IMR-90 (cell line): ENCODE measurements at regions not wholly inside any gene's neighbourhood (a gene's known extent, or its start where the extent isn't known, plus 50 kb on each side); places are given as distances from the start of the nearest gene placed in this dataset.
A peak's percentile ranks its signal among the peaks of the same experiment; 100 is the strongest.

Experiments used
- ATAC-seq: fragments of 200-7000 bp; cut with Tn5 transposase; 2 replicates; pipeline ENCODE4 v1.9.1; 2020; ENCODE audit warnings: low read depth, mild to moderate bottlenecking, moderate library complexity
- BruUV-seq: library from RNA; stranded (reverse); fragments of 400-500 nt; replicated peaks from 2 replicates; lab custom pipeline; 2021; lab: Mats Ljungman, UMichigan
- CTCF ChIA-PET: fragments of 300-600 bp; formaldehyde crosslinking; extraction: SDS; loops from one replicate; lab custom pipeline; 2021; ENCODE audit warnings: antibody characterized with exemption; lab: Yijun Ruan, JAX
- POLR2A ChIA-PET: fragments of 300-600 bp; sonication (Branson Sonifier 250); formaldehyde crosslinking; loops from one replicate; lab custom pipeline; 2022; ENCODE audit warnings: antibody characterized with exemption; ENCODE audit not compliant: unreplicated experiment; lab: Charles Lee
- DNase-seq: peaks from one replicate; pipeline ENCODE4 v3.0.0; 2013
- H2AFZ ChIP-seq: replicated peaks from 2 replicates; pipeline ENCODE3; 2013; ENCODE audit warnings: low read length, mild to moderate bottlenecking; ENCODE audit not compliant: poor library complexity
- H2AK5ac ChIP-seq: 2 replicates; pipeline ENCODE4 v1.6.1; 2013; ENCODE audit warnings: low read depth, low read length, inconsistent platforms
- H2AK9ac ChIP-seq: replicated peaks from 2 replicates; pipeline ENCODE3; 2013; ENCODE audit warnings: mild to moderate bottlenecking, low read depth, low read length, moderate library complexity; ENCODE audit not compliant: poor library complexity
- H2BK120ac ChIP-seq: 2 replicates; pipeline ENCODE4 v1.6.1; 2013; ENCODE audit warnings: low read depth, low read length, inconsistent platforms
- H2BK15ac ChIP-seq: 3 replicates; pipeline ENCODE4 v1.6.1; 2013; ENCODE audit warnings: low read depth, low read length, inconsistent platforms
- H2BK20ac ChIP-seq: 2 replicates; pipeline ENCODE4 v1.6.1; 2013; ENCODE audit warnings: low read depth, mild to moderate bottlenecking, inconsistent platforms, low read length, moderate library complexity
- H2BK5ac ChIP-seq: 2 replicates; pipeline ENCODE4 v1.6.1; 2013; ENCODE audit warnings: mild to moderate bottlenecking, low read depth, low read length, inconsistent platforms; ENCODE audit not compliant: poor library complexity, severe bottlenecking
- H3K14ac ChIP-seq: replicated peaks from 2 replicates; pipeline ENCODE4 v1.6.1; 2013; ENCODE audit warnings: low read depth, low read length, inconsistent platforms
- H3K18ac ChIP-seq: 2 replicates; pipeline ENCODE4 v1.6.1; 2013; ENCODE audit warnings: low read depth, low read length, control low read depth
- H3K23ac ChIP-seq: 2 replicates; pipeline ENCODE4 v1.6.1; 2013; ENCODE audit warnings: low read depth, low read length, inconsistent platforms
- H3K27ac ChIP-seq: 2 replicates; pipeline ENCODE4 v1.5.1; 2013; ENCODE audit warnings: mild to moderate bottlenecking, control low read depth, low read length; ENCODE audit not compliant: insufficient read depth
- H3K27me3 ChIP-seq: 2 replicates; pipeline ENCODE4 v1.6.1; 2013; ENCODE audit warnings: low read length; ENCODE audit not compliant: control insufficient read depth, insufficient read depth
- H3K36me3 ChIP-seq: 2 replicates; pipeline ENCODE4 v1.6.1; 2013; ENCODE audit warnings: low read length, mixed read lengths; ENCODE audit not compliant: control insufficient read depth, insufficient read depth
- H3K4ac ChIP-seq: 2 replicates; pipeline ENCODE4 v1.6.1; 2013; ENCODE audit warnings: low read depth, low read length, inconsistent platforms
- H3K4me1 ChIP-seq: 2 replicates; pipeline ENCODE4 v1.6.1; 2013; ENCODE audit warnings: low read length, mixed read lengths; ENCODE audit not compliant: control insufficient read depth, insufficient read depth
- H3K4me2 ChIP-seq: 2 replicates; pipeline ENCODE4 v1.6.1; 2013; ENCODE audit warnings: low read depth, mild to moderate bottlenecking, control low read depth, low read length, moderate library complexity
- H3K4me3 ChIP-seq: 2 replicates; pipeline ENCODE4 v1.5.1; 2013; ENCODE audit warnings: low read depth, mild to moderate bottlenecking, control low read depth, low read length, moderate library complexity; ENCODE audit not compliant: insufficient read depth
- H3K56ac ChIP-seq: 2 replicates; pipeline ENCODE4 v1.6.1; 2013; ENCODE audit warnings: low read length, inconsistent platforms; ENCODE audit not compliant: insufficient read depth; ENCODE audit errors: extremely low read depth
- H3K79me1 ChIP-seq, 2 experiments: 2 replicates each; pipeline ENCODE4 v1.6.1; 2013; ENCODE audit warnings: low read length in 2 of 2, inconsistent platforms in 1 of 2, low read depth in 1 of 2
- H3K9ac ChIP-seq: 2 replicates; pipeline ENCODE4 v1.6.1; 2013; ENCODE audit warnings: low read depth, low read length, control low read depth
- H3K9me1 ChIP-seq: 2 replicates; pipeline ENCODE4 v1.6.1; 2013; ENCODE audit warnings: low read length, inconsistent platforms; ENCODE audit not compliant: insufficient read depth
- H3K9me3 ChIP-seq: 2 replicates; pipeline ENCODE4 v1.6.1; 2013; ENCODE audit warnings: low read length; ENCODE audit not compliant: control insufficient read depth, insufficient read depth
- H4K20me1 ChIP-seq: 2 replicates; pipeline ENCODE4 v1.6.1; 2013; ENCODE audit warnings: low read length, inconsistent platforms; ENCODE audit not compliant: insufficient read depth
- H4K5ac ChIP-seq: 2 replicates; pipeline ENCODE4 v1.6.1; 2013; ENCODE audit warnings: mild to moderate bottlenecking, low read depth, low read length, control low read depth
- H4K8ac ChIP-seq, 2 experiments: 2 replicates each; pipeline ENCODE4 v1.6.1; 2013; ENCODE audit warnings: low read depth in 2 of 2, low read length in 2 of 2, control low read depth in 1 of 2, inconsistent platforms in 1 of 2
- H4K91ac ChIP-seq: 2 replicates; pipeline ENCODE4 v1.6.1; 2013; ENCODE audit warnings: low read depth, low read length, inconsistent platforms; ENCODE audit not compliant: insufficient read depth
- NFE2L2 ChIP-seq: fragments of 150-350 bp; IDR thresholded peaks from 2 replicates; pipeline ENCODE4 v1.6.1; 2016; ENCODE audit warnings: low read depth, mild to moderate bottlenecking, low read length
- RFX5 ChIP-seq: IDR thresholded peaks from 2 replicates; pipeline ENCODE4 v1.8.0; 2012; ENCODE audit warnings: low read depth, mild to moderate bottlenecking, low read length, moderate library complexity
- WGBS, 2 experiments: methylation state at CpG; one replicate each; pipeline versions ENCODE4 v1.1.5 to v1.1.7; 2013; ENCODE audit warnings: missing lambda C conversion rate in 2 of 2; ENCODE audit not compliant: insufficient read length in 1 of 2; ENCODE audit errors: extremely low coverage in 2 of 2; 5-methylcytosine and 5-hydroxymethylcytosine counted together
- dilution Hi-C: fragments of 300-500 bp; cut with HindIII; formaldehyde crosslinking; loops from one replicate; pipeline ENCODE4 v1.14.3; 2018; ENCODE audit warnings: low sequenced_read_pairs; ENCODE audit not compliant: unreplicated experiment
- in situ Hi-C: fragments of 300-500 bp; cut with MboI; formaldehyde crosslinking; loops from 3 replicates; pipeline ENCODE4 v1.14.3; 2019; ENCODE audit warnings: low sequenced_read_pairs, inconsistent platforms, mixed read lengths
- intact Hi-C: fragments of 100-400 bp; cut with micrococcal nuclease; formaldehyde crosslinking; loops from 2 replicates; pipeline ENCODE4 v1.10.0; 2022

GRCh38 chr16:86911437-86911958, 333.1 kb downstream of the FOXL1 start:
- H3K18ac ChIP-seq: no peak overlapping the region
- no peaks in the 10 kb centered on the region for H3K79me1 ChIP-seq
- intact Hi-C loops: no loop called here
- no peak overlapping the region for H2AK9ac ChIP-seq
- no peak overlapping the region for H3K56ac ChIP-seq
- H4K91ac ChIP-seq: no peak overlapping the region
- no peak overlapping the region for H2AK5ac ChIP-seq
- ChIA-PET POLR2A (no interaction called here), CTCF (no interaction called here)
- H4K20me1 ChIP-seq: no peaks in the 10 kb centered on the region
- TF ChIP-seq RFX5 (no peak), NFE2L2 (peak; percentile 30; the same call in 1 of the 2 replicates)
- H2AFZ ChIP-seq: no peak overlapping the region
- no peak overlapping the region for H3K14ac ChIP-seq
- DNase-seq (no peak), ATAC-seq (no peak)
- no peaks in the 10 kb centered on the region for H3K4me1 ChIP-seq
- no peak overlapping the region for H2BK120ac ChIP-seq
- no peak overlapping the region for H3K4me3 ChIP-seq
- no peak overlapping the region for H4K5ac ChIP-seq
- no peak overlapping the region for H2BK15ac ChIP-seq
- dilution Hi-C loops: no loop called here
- BruUV-seq: no TSS peak
- H3K23ac ChIP-seq: no peak overlapping the region
- H2BK20ac ChIP-seq: no peak overlapping the region
- in situ Hi-C loops: no loop called here
- H3K9me3 ChIP-seq: no peaks in the 10 kb centered on the region; the same call in 1 of the 2 replicates
- H2BK5ac ChIP-seq: no peak overlapping the region
- no peak overlapping the region for H3K9ac ChIP-seq
- no peak overlapping the region for H3K4ac ChIP-seq
- no peaks in the 10 kb centered on the region for H3K36me3 ChIP-seq
- H3K27me3 ChIP-seq: no peaks in the 10 kb centered on the region; the same call in 1 of the 2 replicates
- peak overlapping the region; percentile 17 to 42; a peak in 3 of 4 replicates for H4K8ac ChIP-seq
- H3K9me1 ChIP-seq: peaks cover 6% of the 10 kb centered on the region
- no peak overlapping the region for H3K4me2 ChIP-seq
- WGBS, 2 experiments: no CpG with 5 or more reads among the region's 4 CpGs
- no peak overlapping the region for H3K27ac ChIP-seq
